Uterus (tissue), 3 donors: ENCODE measurements at regions not wholly inside any gene's neighbourhood (a gene's known extent, or its start where the extent isn't known, plus 50 kb on each side); places are given as distances from the start of the nearest gene placed in this dataset.

Experiments
- DNase-seq, 2 donors: peaks; one replicate each; pipeline ENCODE4 v3.0.0-alpha.2; 2019 to 2020
- H3K27ac ChIP-seq, 2 donors: fragments of 200-600 bp; sonication (generic); 1 replicate in 1 of 2; 2 replicates in 1 of 2; pipeline ENCODE4 v1.5.1; 2016 to 2018
- H3K27me3 ChIP-seq, 2 donors: fragments of 200-600 bp; sonication (generic); one replicate each; pipeline ENCODE4 v1.5.1; 2018 to 2019; ENCODE audit warnings: control low read depth in 1 of 2
- H3K36me3 ChIP-seq, 2 donors: fragments of 200-600 bp; sonication (generic); one replicate each; pipeline ENCODE4 v1.5.1; 2019; ENCODE audit warnings: control low read depth in 1 of 2
- H3K4me1 ChIP-seq, 2 donors: fragments of 200-600 bp; sonication (generic); one replicate each; pipeline ENCODE4 v1.5.1; 2018 to 2019; ENCODE audit warnings: control low read depth in 1 of 2
- H3K4me3 ChIP-seq, 2 donors: fragments of 200-600 bp; sonication (generic); 1 replicate in 1 of 2; 2 replicates in 1 of 2; pipeline ENCODE4 v1.5.1; 2018 to 2019; ENCODE audit warnings: mild to moderate bottlenecking in 1 of 2
- H3K9me3 ChIP-seq, 2 donors: fragments of 200-600 bp; sonication (generic); one replicate each; pipeline ENCODE4 v1.5.1; 2019; ENCODE audit warnings: control low read depth in 1 of 2
- POLR2A ChIP-seq, 2 donors: fragments of 450-650 bp; IDR thresholded peaks; one replicate each; pipeline ENCODE4 v1.6.1; 2016; ENCODE audit warnings: antibody characterized with exemption in 2 of 2, mild to moderate bottlenecking in 1 of 2, moderate library complexity in 1 of 2
- intact Hi-C: fragments of 100-400 bp; cut with DNase I; formaldehyde crosslinking; loops from one replicate; pipeline ENCODE4 v1.15.1; 2023; ENCODE audit warnings: low total_unique reads
- TF ChIP-seq, protein P1 (sequence below), 4 experiments: fragments of 200-600 bp in 2 of 4; fragments of 450-650 bp in 2 of 4; sonication (generic) in 2 of 4; IDR thresholded peaks; one replicate each; pipeline ENCODE4 v1.5.1; 2016 to 2019; ENCODE audit warnings: antibody characterized with exemption in 4 of 4, mild to moderate bottlenecking in 2 of 4, moderate library complexity in 1 of 4
- donor health status: DM: yes; HTN: yes; CAD: no.

DNA sequence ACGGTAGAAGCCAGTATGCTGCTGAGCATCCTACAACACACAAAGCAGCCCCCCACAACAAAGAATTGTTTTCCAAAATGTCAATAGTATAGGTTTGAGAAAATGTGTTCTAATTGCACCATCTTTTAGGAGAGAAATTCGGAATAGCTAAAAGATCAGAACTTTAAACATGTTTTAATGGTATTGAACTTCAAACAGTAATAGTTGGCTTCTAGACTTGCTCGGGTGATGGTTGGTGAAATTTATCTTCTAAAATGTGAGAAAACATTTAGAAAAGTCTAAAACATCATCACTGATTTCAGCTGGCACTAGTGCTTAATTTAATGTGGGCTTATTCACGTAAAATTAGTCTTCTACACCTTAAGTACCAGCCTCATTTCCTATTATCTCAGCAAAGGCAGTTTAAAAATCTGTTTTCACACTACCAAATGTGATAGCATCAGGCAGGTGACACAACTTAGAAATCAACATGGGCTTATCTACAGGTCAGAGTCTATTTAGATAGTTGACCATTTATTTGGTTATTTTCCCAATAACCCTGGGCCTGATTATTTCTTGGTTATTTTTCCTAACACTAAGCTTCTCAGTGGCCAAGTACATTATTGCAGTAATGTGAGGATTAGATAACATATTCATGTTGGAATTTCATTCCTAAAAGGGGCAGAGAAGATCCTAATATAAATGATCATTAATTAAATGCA lies 399.3 kb upstream of the PKN2 start:
- Histone ChIP-seq H3K4me3 (no peak overlapping the region), H3K27ac (no peak overlapping the region), H3K4me1 (no peaks in the 10 kb centered on the region), H3K36me3 (no peaks in the 10 kb centered on the region), H3K27me3 (peaks cover 0 to 6% of the 10 kb centered on the region in 2 donors), H3K9me3 (no peaks in the 10 kb centered on the region)
- intact Hi-C loops: no loop called here
- TF ChIP-seq, protein P1, sequence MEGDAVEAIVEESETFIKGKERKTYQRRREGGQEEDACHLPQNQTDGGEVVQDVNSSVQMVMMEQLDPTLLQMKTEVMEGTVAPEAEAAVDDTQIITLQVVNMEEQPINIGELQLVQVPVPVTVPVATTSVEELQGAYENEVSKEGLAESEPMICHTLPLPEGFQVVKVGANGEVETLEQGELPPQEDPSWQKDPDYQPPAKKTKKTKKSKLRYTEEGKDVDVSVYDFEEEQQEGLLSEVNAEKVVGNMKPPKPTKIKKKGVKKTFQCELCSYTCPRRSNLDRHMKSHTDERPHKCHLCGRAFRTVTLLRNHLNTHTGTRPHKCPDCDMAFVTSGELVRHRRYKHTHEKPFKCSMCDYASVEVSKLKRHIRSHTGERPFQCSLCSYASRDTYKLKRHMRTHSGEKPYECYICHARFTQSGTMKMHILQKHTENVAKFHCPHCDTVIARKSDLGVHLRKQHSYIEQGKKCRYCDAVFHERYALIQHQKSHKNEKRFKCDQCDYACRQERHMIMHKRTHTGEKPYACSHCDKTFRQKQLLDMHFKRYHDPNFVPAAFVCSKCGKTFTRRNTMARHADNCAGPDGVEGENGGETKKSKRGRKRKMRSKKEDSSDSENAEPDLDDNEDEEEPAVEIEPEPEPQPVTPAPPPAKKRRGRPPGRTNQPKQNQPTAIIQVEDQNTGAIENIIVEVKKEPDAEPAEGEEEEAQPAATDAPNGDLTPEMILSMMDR (IDR thresholded peaks at IDR 0.05): no peak
- no peak for TF ChIP-seq POLR2A (IDR thresholded peaks at IDR 0.05)
- no peak for DNase-seq

DNA sequence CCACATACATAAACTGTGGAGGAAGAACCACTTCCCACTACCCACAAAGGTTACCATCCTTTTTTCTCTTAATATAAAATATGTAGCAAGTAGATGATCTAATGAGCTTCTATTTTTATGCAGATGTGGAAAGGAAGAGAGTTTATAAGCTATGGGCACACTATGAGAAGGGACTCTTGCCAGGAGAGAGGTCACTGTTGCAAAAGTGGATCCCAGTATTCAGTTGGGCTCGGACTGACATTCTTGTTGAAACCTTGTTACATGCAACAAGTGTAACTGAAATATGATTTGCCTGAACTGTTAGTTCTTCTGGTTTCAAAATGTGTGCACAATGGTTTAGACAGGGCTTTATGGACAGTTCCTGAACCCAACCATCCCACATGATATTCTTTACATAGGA lies 397.4 kb upstream of the PKN2 start:
- TF ChIP-seq, protein P1 (IDR thresholded peaks at IDR 0.05): no peak
- TF ChIP-seq POLR2A (IDR thresholded peaks at IDR 0.05): no peak
- H3K27me3 ChIP-seq: peaks cover 0 to 6% of the 10 kb centered on the region in 2 donors
- H3K36me3 ChIP-seq: no peaks in the 10 kb centered on the region
- H3K4me3 ChIP-seq: no peak overlapping the region
- H3K27ac ChIP-seq: no peak overlapping the region
- no peaks in the 10 kb centered on the region for H3K4me1 ChIP-seq
- DNase-seq: no peak
- no peaks in the 10 kb centered on the region for H3K9me3 ChIP-seq
- intact Hi-C loops: no loop called here

DNA sequence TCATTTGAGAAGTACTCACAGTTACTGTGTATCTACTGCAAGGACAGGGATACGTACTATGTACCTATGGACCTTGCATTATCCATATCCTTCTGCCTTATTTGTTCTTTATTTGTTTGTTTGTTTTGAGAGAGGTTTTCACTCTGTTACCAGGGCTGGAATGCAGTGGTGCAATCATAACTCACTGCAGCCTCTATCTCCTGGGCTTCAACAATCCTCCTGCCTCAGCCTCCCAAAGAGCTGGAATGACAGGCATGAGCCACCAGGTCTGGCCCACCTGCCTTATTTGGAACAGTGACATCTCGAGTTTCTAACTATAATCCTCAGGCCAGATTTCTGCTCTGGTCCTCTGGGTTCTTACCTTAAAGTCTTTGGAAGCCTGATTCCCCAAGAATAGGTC lies 395.5 kb upstream of the PKN2 start:
- Histone ChIP-seq H3K27me3 (no peaks in the 10 kb centered on the region), H3K4me1 (no peaks in the 10 kb centered on the region), H3K9me3 (no peaks in the 10 kb centered on the region), H3K27ac (no peak overlapping the region), H3K4me3 (no peak overlapping the region), H3K36me3 (no peaks in the 10 kb centered on the region)
- intact Hi-C loops: no loop called here
- TF ChIP-seq POLR2A (IDR thresholded peaks at IDR 0.05): no peak
- TF ChIP-seq, protein P1 (IDR thresholded peaks at IDR 0.05): no peak
- no peak for DNase-seq

DNA sequence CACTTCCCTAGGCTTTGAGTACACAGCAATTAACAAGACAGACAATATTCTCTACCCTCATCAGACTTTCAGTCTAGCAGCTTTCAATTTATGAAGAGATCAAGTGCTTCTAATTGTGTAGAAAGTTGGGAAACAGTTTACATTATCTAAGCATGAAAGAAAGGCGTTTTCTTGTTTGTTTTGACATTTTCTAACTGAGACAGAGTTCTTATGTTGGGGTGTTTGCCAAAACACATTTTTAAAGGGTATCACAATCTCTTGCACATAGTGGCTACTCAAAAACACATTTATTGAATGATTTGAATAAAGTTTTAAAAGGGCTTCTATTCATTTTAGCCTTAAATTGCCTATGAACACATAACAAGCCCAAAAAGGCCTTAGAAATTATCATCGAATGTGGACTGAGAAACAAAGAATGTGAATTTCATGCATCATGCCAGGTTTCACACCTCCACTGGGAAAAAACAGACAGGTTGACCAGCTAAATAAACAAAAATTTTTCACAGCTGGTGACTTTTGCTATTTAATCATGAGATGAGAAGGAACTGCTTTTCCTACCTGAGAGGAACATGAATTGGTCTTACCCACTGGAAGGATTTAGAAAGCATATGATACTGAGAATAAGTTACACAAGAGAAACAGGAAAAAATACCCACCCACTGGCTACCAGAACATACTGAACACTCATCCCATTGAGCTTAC lies 394.5 kb upstream of the PKN2 start:
- no peak for DNase-seq
- Histone ChIP-seq H3K27me3 (no peaks in the 10 kb centered on the region), H3K27ac (no peak overlapping the region), H3K4me1 (no peaks in the 10 kb centered on the region), H3K36me3 (no peaks in the 10 kb centered on the region), H3K9me3 (no peaks in the 10 kb centered on the region), H3K4me3 (no peak overlapping the region)
- TF ChIP-seq, protein P1 (IDR thresholded peaks at IDR 0.05): no peak
- no peak for TF ChIP-seq POLR2A (IDR thresholded peaks at IDR 0.05)
- intact Hi-C loops: no loop called here

DNA sequence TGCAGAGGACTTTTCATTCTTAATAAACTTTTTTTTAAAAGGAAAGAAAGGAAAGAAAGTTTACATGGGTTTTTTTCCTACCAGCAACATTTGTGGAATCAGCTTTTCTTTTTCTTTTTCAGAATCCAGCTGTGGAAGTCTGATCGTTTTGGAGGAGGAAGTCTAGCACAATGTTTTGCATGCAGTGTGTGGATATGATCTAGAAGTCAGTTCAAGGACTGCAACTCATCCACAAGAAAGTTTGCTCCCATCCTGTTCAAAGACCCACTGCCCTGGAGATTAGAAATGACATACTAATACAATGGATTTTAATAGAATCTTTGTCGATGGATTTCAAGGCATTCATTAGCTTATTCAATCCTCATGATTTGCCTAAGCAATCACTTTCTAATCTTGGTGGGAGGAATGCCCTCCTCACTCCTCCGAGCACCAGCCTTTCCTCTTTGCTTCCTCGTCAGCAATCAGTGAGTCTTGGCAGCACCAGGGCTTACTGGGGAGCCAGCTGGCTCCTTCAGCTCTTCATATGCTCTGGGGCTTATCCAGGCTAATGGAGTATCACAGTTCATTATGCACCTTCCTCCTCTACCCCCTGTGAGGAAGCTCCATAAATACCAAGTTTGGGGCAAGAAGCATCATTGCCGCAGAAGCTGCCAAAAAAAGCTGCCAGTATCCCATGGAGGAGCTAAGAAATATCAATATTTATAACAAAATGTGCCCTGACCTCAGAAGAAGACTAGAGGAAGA lies 392.3 kb upstream of the PKN2 start:
- DNase-seq: no peak
- Histone ChIP-seq H3K4me1 (no peaks in the 10 kb centered on the region), H3K9me3 (no peaks in the 10 kb centered on the region), H3K36me3 (no peaks in the 10 kb centered on the region), H3K4me3 (no peak overlapping the region), H3K27me3 (no peaks in the 10 kb centered on the region), H3K27ac (no peak overlapping the region)
- no peak for TF ChIP-seq POLR2A (IDR thresholded peaks at IDR 0.05)
- TF ChIP-seq, protein P1 (IDR thresholded peaks at IDR 0.05): no peak
- intact Hi-C loops: no loop called here
